ENCODE measurements at regions not wholly inside any gene's neighbourhood (a gene's known extent, or its start where the extent isn't known, plus 50 kb on each side); places are given as distances from the start of the nearest gene placed in this dataset.

DNA sequence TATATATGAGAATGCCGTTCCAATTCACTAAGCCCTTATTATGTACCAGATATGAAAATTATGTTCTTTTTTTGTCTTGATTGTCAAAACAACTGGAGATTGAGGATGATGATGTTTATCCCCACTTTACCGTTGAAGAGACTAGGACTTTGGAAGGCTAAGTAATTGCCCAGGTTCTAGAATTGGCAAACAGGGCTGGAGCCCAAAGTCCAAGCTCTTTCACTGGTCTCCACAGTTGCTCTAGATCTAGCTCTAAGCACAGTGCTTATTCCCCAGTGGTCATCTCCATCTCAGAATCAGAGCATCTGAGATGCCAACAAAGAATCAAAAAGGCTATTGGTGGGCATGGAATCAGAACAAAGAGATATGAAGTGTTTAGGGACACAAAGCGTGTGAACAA, 215.3 kb upstream of the FOXA2 start:
- 94 to 99% methylated on average over 3 of the region's 3 CpGs for WGBS, 2 donors

DNA sequence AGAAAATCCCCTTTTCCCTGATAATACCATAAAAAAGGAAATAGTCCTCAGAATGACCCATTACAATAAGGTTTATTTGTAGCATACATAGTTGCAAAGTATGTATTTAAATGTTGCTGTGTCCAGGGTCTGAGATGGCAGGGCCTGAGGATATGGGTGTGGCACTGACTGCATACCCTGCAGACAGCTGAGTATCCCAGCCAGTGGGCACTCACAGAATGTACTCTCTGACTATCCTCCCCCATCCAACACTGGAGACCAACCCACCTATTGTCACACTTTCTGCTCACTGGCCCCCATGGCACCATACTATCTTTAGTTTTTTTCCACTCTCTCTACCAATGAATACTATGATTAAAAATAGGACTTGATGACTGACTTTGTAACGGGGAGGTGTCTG, 215.8 kb upstream of the FOXA2 start:
- intact Hi-C loops (cut with DNase I) = loop anchor here in 1 of 10 donors (10.0 kb wide), 1 partner anchor 55 kb away; no protein-coding TSS in a partner anchor

More for the DNA sequence above, 215.3 kb upstream of the FOXA2 start:
- DNase-seq (no peak), ATAC-seq (no peak)
- H3K27me3 ChIP-seq = peaks cover 0 to 17% (median 0%) of the 10 kb centered on the region in 7 donors
- no peak overlapping the region for H3K4me3 ChIP-seq
- no peaks in the 10 kb centered on the region for H3K36me3 ChIP-seq
- H3K9me3 ChIP-seq = no peaks in the 10 kb centered on the region
- TF ChIP-seq, protein P1, sequence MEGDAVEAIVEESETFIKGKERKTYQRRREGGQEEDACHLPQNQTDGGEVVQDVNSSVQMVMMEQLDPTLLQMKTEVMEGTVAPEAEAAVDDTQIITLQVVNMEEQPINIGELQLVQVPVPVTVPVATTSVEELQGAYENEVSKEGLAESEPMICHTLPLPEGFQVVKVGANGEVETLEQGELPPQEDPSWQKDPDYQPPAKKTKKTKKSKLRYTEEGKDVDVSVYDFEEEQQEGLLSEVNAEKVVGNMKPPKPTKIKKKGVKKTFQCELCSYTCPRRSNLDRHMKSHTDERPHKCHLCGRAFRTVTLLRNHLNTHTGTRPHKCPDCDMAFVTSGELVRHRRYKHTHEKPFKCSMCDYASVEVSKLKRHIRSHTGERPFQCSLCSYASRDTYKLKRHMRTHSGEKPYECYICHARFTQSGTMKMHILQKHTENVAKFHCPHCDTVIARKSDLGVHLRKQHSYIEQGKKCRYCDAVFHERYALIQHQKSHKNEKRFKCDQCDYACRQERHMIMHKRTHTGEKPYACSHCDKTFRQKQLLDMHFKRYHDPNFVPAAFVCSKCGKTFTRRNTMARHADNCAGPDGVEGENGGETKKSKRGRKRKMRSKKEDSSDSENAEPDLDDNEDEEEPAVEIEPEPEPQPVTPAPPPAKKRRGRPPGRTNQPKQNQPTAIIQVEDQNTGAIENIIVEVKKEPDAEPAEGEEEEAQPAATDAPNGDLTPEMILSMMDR (IDR thresholded peaks at IDR 0.05) = no peak
- H3K27ac ChIP-seq = no peak overlapping the region
- peaks cover 0 to 44% (median 16%) of the 10 kb centered on the region in 9 donors for H3K4me1 ChIP-seq
- intact Hi-C loops (cut with DNase I) = loop anchor here in 2 of 10 donors (10.0 kb wide), 2 partner anchors 55 to 105 kb away; no protein-coding TSS in a partner anchor

DNA sequence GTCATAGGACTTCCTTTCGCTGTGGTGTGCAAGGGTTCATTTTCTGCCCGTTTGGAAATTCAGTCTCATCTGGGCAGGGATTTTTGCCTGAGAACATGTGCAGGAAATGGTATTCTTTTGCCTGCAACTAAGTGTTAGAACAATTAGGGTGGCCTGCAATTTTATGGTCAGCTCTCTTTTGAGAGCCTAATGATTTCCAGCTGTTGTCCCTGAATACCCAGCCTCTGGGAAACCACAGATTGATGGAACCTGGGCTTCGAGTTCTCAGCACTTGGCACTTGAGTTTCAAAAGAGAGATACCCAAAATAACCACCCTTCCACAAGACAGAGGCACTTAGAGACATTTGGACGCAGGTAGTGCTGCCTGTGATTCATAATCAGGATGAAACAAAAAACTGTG, 217.2 kb upstream of the FOXA2 start:
- H3K27ac ChIP-seq = no peak overlapping the region
- intact Hi-C loops (cut with DNase I) = loop anchor here in 1 of 10 donors (10.0 kb wide), 1 partner anchor 57 kb away; no protein-coding TSS in a partner anchor
- no peaks in the 10 kb centered on the region for H3K9me3 ChIP-seq
- DNase-seq (no peak), ATAC-seq (no peak)
- WGBS, 2 donors = 21 to 32% methylated on average over 4 of the region's 4 CpGs
- no peaks in the 10 kb centered on the region for H3K36me3 ChIP-seq
- H3K4me3 ChIP-seq = no peak overlapping the region
- H3K4me1 ChIP-seq = peaks cover 0 to 32% (median 6%) of the 10 kb centered on the region in 9 donors
- peaks cover 0 to 17% (median 0%) of the 10 kb centered on the region in 7 donors for H3K27me3 ChIP-seq
- TF ChIP-seq, protein P1 (IDR thresholded peaks at IDR 0.05) = no peak

More for the DNA sequence above, 215.8 kb upstream of the FOXA2 start:
- Histone ChIP-seq H3K27ac (no peak overlapping the region), H3K9me3 (no peaks in the 10 kb centered on the region), H3K4me1 (peaks cover 0 to 44% (median 13%) of the 10 kb centered on the region in 9 donors), H3K4me3 (no peak overlapping the region), H3K27me3 (peaks cover 0 to 17% (median 0%) of the 10 kb centered on the region in 7 donors), H3K36me3 (no peaks in the 10 kb centered on the region)
- ATAC-seq (no peak), DNase-seq (no peak)
- 59 to 68% methylated on average over 1 of the region's 1 CpG for WGBS, 2 donors
- TF ChIP-seq, protein P1 (IDR thresholded peaks at IDR 0.05) = no peak

DNA sequence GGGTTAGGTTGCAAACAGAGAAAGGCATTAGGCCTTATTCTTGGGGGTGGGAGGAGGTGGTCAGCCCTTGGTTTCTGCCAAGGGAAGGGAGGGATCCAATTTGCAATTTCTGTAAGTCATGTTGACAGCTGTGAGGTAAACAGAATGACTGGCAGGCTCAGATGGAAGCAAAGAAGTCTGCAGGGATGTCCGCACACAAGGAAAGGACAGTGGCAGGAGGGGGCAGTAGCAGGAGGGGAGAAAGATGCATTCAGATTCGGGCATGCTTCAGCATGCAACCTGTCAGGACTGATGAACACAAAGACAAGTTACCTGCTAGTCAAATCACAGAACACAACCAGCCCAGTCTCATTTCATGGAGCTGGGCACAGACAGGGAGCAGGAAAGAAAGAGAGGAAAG, 217.9 kb upstream of the FOXA2 start:
- Histone ChIP-seq H3K36me3 (no peaks in the 10 kb centered on the region), H3K4me1 (peaks cover 0 to 25% (median under 1%) of the 10 kb centered on the region in 9 donors), H3K4me3 (no peak overlapping the region), H3K9me3 (no peaks in the 10 kb centered on the region), H3K27ac (no peak overlapping the region), H3K27me3 (peaks cover 0 to 17% (median 0%) of the 10 kb centered on the region in 7 donors)
- TF ChIP-seq, protein P1 (IDR thresholded peaks at IDR 0.05) = no peak
- intact Hi-C loops (cut with DNase I) = loop anchor here in 1 of 10 donors (10.0 kb wide), 1 partner anchor 57 kb away; no protein-coding TSS in a partner anchor
- ATAC-seq (no peak), DNase-seq (no peak)
- 80 to 92% methylated on average over 2 of the region's 2 CpGs for WGBS, 2 donors
